GM10266 (cell line): ENCODE measurements at regions not wholly inside any gene's neighbourhood (a gene's known extent, or its start where the extent isn't known, plus 50 kb on each side); places are given as distances from the start of the nearest gene placed in this dataset.

ENCODE experiments used
- DNase-seq: peaks from one replicate; pipeline ENCODE4 v3.0.0; 2012; ENCODE audit errors: extremely low spot score
- CTCF ChIP-seq: IDR thresholded peaks from 2 replicates; pipeline ENCODE4 v1.5.1; 2012; ENCODE audit warnings: mild to moderate bottlenecking, low read depth; ENCODE audit not compliant: control insufficient read depth, insufficient read depth; ENCODE audit errors: missing control alignments

- TF ChIP-seq CTCF = no peak
- no peak for DNase-seq
These were observed 129.3 kb upstream of the SASH1 start for GRCh38 chr6:148213366-148213765.

GRCh38 chr6:148214667-148215066, 128.0 kb upstream of the SASH1 start:
- DNase-seq = no peak
- no peak for TF ChIP-seq CTCF

- no peak for DNase-seq
- no peak for TF ChIP-seq CTCF
These were observed 125.6 kb upstream of the SASH1 start for GRCh38 chr6:148217051-148217450.

- no peak for DNase-seq
- TF ChIP-seq CTCF = no peak
These were observed 124.7 kb upstream of the SASH1 start for GRCh38 chr6:148217921-148218320.

- no peak for TF ChIP-seq CTCF
- DNase-seq = no peak
These were observed 123.9 kb upstream of the SASH1 start for GRCh38 chr6:148218542-148219258.

- DNase-seq = no peak
These were observed 121.2 kb upstream of the SASH1 start for GRCh38 chr6:148221196-148221979.

More at GRCh38 chr6:148221196-148221979, 121.2 kb upstream of the SASH1 start:
- no peak for TF ChIP-seq CTCF
